DOHH2 (cell line): ENCODE measurements at regions not wholly inside any gene's neighbourhood (a gene's known extent, or its start where the extent isn't known, plus 50 kb on each side); places are given as distances from the start of the nearest gene placed in this dataset.

Experiments
- H3F3A ChIP-seq: fragments of 200-600 bp; sonication (generic), shearing (Covaris generic); 2 replicates; pipeline ENCODE4 v1.6.0; 2016; ENCODE audit warnings: antibody characterized with exemption, mild to moderate bottlenecking; ENCODE audit not compliant: control insufficient read depth, insufficient read depth
- H3K27ac ChIP-seq: fragments of 200-600 bp; sonication (generic); 2 replicates; pipeline ENCODE4 v1.5.1; 2014; ENCODE audit warnings: low read depth, mild to moderate bottlenecking, low read length, moderate library complexity
- H3K27me3 ChIP-seq: fragments of 200-600 bp; sonication (generic); 2 replicates; pipeline ENCODE4 v1.6.1; 2014; ENCODE audit warnings: mild to moderate bottlenecking, low read length, mixed read lengths; ENCODE audit not compliant: control insufficient read depth
- H3K36me3 ChIP-seq: fragments of 200-600 bp; sonication (generic); 2 replicates; pipeline ENCODE4 v1.6.1; 2014; ENCODE audit warnings: mild to moderate bottlenecking, low read length, moderate library complexity, mixed read lengths; ENCODE audit not compliant: control insufficient read depth
- H3K4me1 ChIP-seq: fragments of 200-600 bp; sonication (generic); 2 replicates; pipeline ENCODE4 v1.6.1; 2014; ENCODE audit warnings: mild to moderate bottlenecking, low read length, mixed read lengths; ENCODE audit not compliant: control insufficient read depth
- H3K4me2 ChIP-seq: fragments of 200-600 bp; sonication (generic); 2 replicates; pipeline ENCODE4 v1.6.0; 2014; ENCODE audit warnings: mild to moderate bottlenecking, low read length, moderate library complexity
- H3K4me3 ChIP-seq: fragments of 200-600 bp; sonication (generic); 2 replicates; pipeline ENCODE4 v1.5.1; 2014; ENCODE audit warnings: mild to moderate bottlenecking, low read length, mixed read lengths
- H3K79me2 ChIP-seq: fragments of 200-600 bp; sonication (generic); 2 replicates; pipeline ENCODE4 v1.6.1; 2014; ENCODE audit warnings: mild to moderate bottlenecking, low read length, mixed read lengths; ENCODE audit not compliant: control insufficient read depth
- H3K9me2 ChIP-seq: fragments of 200-600 bp; sonication (generic); replicated peaks from 2 replicates; pipeline ENCODE4 v1.6.1; 2014; ENCODE audit warnings: mild to moderate bottlenecking, low read length, mixed read lengths; ENCODE audit not compliant: control insufficient read depth
- H3K9me3 ChIP-seq: fragments of 200-600 bp; sonication (generic); 2 replicates; pipeline ENCODE4 v1.6.1; 2014; ENCODE audit warnings: antibody characterized with exemption, low read length, mixed read lengths; ENCODE audit not compliant: control insufficient read depth, insufficient read depth
- H4K20me1 ChIP-seq: fragments of 200-600 bp; sonication (generic); 2 replicates; pipeline ENCODE4 v1.6.0; 2014; ENCODE audit warnings: low read depth, mild to moderate bottlenecking, antibody characterized with exemption, low read length, moderate library complexity; ENCODE audit not compliant: control insufficient read depth, insufficient read depth
- EZH2phosphoT487 ChIP-seq: fragments of 200-600 bp; sonication (generic); IDR thresholded peaks from 2 replicates; pipeline ENCODE4 v1.6.1; 2017; ENCODE audit warnings: borderline replicate concordance, mild to moderate bottlenecking, antibody characterized with exemption, low read length, moderate library complexity, mixed read lengths
- TF ChIP-seq, protein P1 (sequence below): fragments of 200-600 bp; sonication (generic); IDR thresholded peaks from one replicate; pipeline ENCODE4 v1.5.1; 2014; ENCODE audit warnings: antibody characterized with exemption, mild to moderate bottlenecking, low read depth, low read length; ENCODE audit not compliant: poor library complexity, severe bottlenecking

DNA sequence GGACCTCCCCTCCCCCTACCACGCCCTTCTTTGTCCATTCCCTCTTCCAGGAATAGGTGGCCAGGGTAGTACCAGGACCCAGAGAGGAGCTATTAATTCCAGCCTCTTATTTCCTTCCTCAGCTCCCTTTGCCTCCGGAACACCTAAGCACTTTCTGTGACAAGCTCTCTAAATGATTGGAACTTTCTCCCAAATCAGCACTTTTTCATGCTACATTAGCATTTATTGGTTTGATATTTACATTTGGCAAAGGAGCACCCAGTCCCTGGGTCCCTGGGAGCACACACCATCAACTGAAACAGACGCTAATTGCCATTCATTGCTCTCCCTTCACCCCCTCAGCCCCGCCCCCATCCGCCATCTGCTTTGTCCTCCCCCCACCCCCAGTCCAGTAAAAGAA lies 182.0 kb upstream of the BCOR start:
- no peaks in the 10 kb centered on the region for H4K20me1 ChIP-seq
- H3K27me3 ChIP-seq, result no peaks in the 10 kb centered on the region
- H3K4me1 ChIP-seq, result no peaks in the 10 kb centered on the region
- no peak for TF ChIP-seq EZH2phosphoT487
- TF ChIP-seq, protein P1, sequence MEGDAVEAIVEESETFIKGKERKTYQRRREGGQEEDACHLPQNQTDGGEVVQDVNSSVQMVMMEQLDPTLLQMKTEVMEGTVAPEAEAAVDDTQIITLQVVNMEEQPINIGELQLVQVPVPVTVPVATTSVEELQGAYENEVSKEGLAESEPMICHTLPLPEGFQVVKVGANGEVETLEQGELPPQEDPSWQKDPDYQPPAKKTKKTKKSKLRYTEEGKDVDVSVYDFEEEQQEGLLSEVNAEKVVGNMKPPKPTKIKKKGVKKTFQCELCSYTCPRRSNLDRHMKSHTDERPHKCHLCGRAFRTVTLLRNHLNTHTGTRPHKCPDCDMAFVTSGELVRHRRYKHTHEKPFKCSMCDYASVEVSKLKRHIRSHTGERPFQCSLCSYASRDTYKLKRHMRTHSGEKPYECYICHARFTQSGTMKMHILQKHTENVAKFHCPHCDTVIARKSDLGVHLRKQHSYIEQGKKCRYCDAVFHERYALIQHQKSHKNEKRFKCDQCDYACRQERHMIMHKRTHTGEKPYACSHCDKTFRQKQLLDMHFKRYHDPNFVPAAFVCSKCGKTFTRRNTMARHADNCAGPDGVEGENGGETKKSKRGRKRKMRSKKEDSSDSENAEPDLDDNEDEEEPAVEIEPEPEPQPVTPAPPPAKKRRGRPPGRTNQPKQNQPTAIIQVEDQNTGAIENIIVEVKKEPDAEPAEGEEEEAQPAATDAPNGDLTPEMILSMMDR, result no peak
- H3F3A ChIP-seq, result no peaks in the 10 kb centered on the region
- H3K36me3 ChIP-seq, result no peaks in the 10 kb centered on the region
- no peak overlapping the region for H3K4me3 ChIP-seq
- H3K9me2 ChIP-seq, result no peaks in the 10 kb centered on the region
- H3K9me3 ChIP-seq, result no peaks in the 10 kb centered on the region
- no peak overlapping the region for H3K4me2 ChIP-seq
- H3K79me2 ChIP-seq, result no peaks in the 10 kb centered on the region
- H3K27ac ChIP-seq, result no peak overlapping the region

GRCh38 chrX:40279091-40279430 lies 181.3 kb upstream of the BCOR start:
- H3K4me2 ChIP-seq, result no peak overlapping the region
- H3F3A ChIP-seq, result no peaks in the 10 kb centered on the region
- TF ChIP-seq, protein P1, result no peak
- TF ChIP-seq EZH2phosphoT487, result no peak
- no peaks in the 10 kb centered on the region for H3K79me2 ChIP-seq
- no peaks in the 10 kb centered on the region for H3K9me3 ChIP-seq
- no peaks in the 10 kb centered on the region for H3K36me3 ChIP-seq
- no peaks in the 10 kb centered on the region for H3K9me2 ChIP-seq
- no peaks in the 10 kb centered on the region for H3K4me1 ChIP-seq
- H3K4me3 ChIP-seq, result no peak overlapping the region
- no peak overlapping the region for H3K27ac ChIP-seq
- H3K27me3 ChIP-seq, result no peaks in the 10 kb centered on the region
- no peaks in the 10 kb centered on the region for H4K20me1 ChIP-seq

DNA sequence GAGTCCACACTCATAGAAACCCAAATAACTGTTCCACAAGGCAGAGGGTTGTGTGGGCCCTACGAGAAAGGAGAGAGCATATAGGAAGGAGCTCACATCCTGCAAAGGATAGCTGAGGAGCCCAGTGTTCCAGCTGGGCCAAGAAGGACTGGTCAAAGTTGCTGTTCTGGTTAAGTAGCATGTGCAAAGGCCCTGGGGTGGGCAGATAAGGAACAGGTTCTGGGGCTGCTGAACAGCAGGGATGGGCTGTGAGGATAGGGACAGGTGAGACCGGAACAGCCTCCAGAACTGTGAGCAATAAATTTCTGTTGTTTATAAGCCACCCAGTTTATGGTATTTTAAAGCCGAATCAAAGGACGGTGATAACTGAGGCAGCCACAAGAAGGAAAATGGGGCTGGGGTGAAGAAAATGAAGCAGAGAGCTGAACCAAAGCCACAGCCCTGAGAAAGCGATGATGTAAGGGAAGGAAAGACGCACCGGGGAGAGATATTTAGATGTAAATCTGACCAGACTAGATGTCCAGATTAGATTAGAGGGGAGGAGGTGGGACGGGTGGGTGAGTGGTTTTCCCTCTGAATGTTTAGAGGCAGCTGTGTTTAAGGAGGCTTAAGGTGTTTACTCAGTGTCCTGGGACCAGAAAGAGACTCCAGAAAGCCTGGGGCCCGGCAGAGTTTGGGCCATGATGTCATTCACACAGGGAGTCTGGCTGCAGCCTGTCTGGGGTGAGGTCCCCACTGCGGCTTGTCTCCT lies 180.8 kb upstream of the BCOR start:
- H3F3A ChIP-seq, result no peaks in the 10 kb centered on the region
- H3K4me3 ChIP-seq, result no peak overlapping the region
- H3K9me3 ChIP-seq, result no peaks in the 10 kb centered on the region
- H4K20me1 ChIP-seq, result no peaks in the 10 kb centered on the region
- no peak for TF ChIP-seq EZH2phosphoT487
- no peaks in the 10 kb centered on the region for H3K4me1 ChIP-seq
- no peaks in the 10 kb centered on the region for H3K9me2 ChIP-seq
- H3K36me3 ChIP-seq, result no peaks in the 10 kb centered on the region
- no peak overlapping the region for H3K27ac ChIP-seq
- H3K4me2 ChIP-seq, result no peak overlapping the region
- no peaks in the 10 kb centered on the region for H3K27me3 ChIP-seq
- no peaks in the 10 kb centered on the region for H3K79me2 ChIP-seq

- no peaks in the 10 kb centered on the region for H3K27me3 ChIP-seq
- no peak overlapping the region for H3K4me2 ChIP-seq
- H3K36me3 ChIP-seq, result no peaks in the 10 kb centered on the region
- no peaks in the 10 kb centered on the region for H3K9me3 ChIP-seq
- H3K4me3 ChIP-seq, result no peak overlapping the region
- no peak overlapping the region for H3K27ac ChIP-seq
- H3F3A ChIP-seq, result no peaks in the 10 kb centered on the region
- H3K4me1 ChIP-seq, result no peaks in the 10 kb centered on the region
- no peaks in the 10 kb centered on the region for H3K79me2 ChIP-seq
- H3K9me2 ChIP-seq, result no peaks in the 10 kb centered on the region
- H4K20me1 ChIP-seq, result no peaks in the 10 kb centered on the region
- no peak for TF ChIP-seq EZH2phosphoT487
- TF ChIP-seq, protein P1, result no peak
These were observed 179.9 kb upstream of the BCOR start for GRCh38 chrX:40277672-40278071.
